Peyer's patch (tissue), 4 donors: ENCODE measurements at regions not wholly inside any gene's neighbourhood (a gene's known extent, or its start where the extent isn't known, plus 50 kb on each side); places are given as distances from the start of the nearest gene placed in this dataset.
"Not testable (repeated sequence)": the region's sequence is repeated elsewhere in the genome, so short reads cannot be mapped to it uniquely, and the experiment has no call there.

ENCODE experiments used
- DNase-seq, 3 donors: peaks; one replicate each; pipeline ENCODE4 v3.0.0-alpha.2; 2017 to 2019
- H3K27ac ChIP-seq, 4 donors: fragments of 200-600 bp; sonication (generic); one replicate each; pipeline ENCODE4 v1.5.1; 2016 to 2019
- H3K27me3 ChIP-seq, 2 donors: fragments of 200-600 bp; sonication (generic); one replicate each; pipeline ENCODE4 v1.5.1; 2019
- H3K36me3 ChIP-seq, 3 donors: fragments of 200-600 bp; sonication (generic); one replicate each; pipeline ENCODE4 v1.5.1; 2016 to 2019
- H3K4me1 ChIP-seq, 4 donors: fragments of 200-600 bp; sonication (generic); one replicate each; pipeline ENCODE4 v1.5.1; 2016 to 2019
- H3K4me3 ChIP-seq, 4 donors: fragments of 200-600 bp; sonication (generic); 1 replicate in 3 of 4; 2 replicates in 1 of 4; pipeline ENCODE4 v1.5.1; 2016 to 2019; ENCODE audit warnings: mild to moderate bottlenecking in 1 of 4
- H3K9me3 ChIP-seq, 4 donors: fragments of 200-600 bp; sonication (generic); one replicate each; pipeline ENCODE4 v1.5.1; 2016 to 2019; ENCODE audit warnings: mild to moderate bottlenecking in 1 of 4
- POLR2A ChIP-seq, 2 donors: fragments of 450-650 bp; IDR thresholded peaks; one replicate each; pipeline ENCODE4 v1.5.1; 2017; ENCODE audit warnings: antibody characterized with exemption in 2 of 2, mild to moderate bottlenecking in 2 of 2, moderate library complexity in 2 of 2
- TF ChIP-seq, protein P1 (sequence below), 6 experiments: fragments of 450-650 bp in 4 of 6; fragments of 200-600 bp in 2 of 6; sonication (generic) in 1 of 6; IDR thresholded peaks; one replicate each; pipeline ENCODE4 v1.5.1; 2017 to 2019; ENCODE audit warnings: antibody characterized with exemption in 6 of 6, mild to moderate bottlenecking in 3 of 6, moderate library complexity in 1 of 6

DNA sequence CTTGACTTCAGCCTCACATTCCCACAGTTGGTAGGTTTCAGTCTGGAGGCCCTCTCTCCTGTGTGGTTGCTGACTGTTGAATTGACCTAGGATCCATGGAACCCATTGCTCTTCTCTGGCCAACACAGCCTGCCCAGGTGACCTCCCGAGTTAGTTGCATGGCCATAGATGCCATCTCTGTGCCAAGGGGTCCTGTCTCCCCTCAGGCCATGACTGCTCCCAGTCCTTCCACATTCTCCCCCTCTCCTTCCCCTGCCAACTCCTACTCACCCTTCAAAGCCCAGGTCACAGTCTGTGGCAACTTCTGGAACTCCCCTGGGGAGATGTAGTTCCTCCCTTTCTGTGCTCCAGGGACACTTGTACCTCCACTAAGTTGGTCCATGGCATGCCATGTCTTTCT lies 67.3 kb upstream of the GRB10 start:
- no peak for TF ChIP-seq POLR2A (IDR thresholded peaks at IDR 0.05)
- TF ChIP-seq, protein P1, sequence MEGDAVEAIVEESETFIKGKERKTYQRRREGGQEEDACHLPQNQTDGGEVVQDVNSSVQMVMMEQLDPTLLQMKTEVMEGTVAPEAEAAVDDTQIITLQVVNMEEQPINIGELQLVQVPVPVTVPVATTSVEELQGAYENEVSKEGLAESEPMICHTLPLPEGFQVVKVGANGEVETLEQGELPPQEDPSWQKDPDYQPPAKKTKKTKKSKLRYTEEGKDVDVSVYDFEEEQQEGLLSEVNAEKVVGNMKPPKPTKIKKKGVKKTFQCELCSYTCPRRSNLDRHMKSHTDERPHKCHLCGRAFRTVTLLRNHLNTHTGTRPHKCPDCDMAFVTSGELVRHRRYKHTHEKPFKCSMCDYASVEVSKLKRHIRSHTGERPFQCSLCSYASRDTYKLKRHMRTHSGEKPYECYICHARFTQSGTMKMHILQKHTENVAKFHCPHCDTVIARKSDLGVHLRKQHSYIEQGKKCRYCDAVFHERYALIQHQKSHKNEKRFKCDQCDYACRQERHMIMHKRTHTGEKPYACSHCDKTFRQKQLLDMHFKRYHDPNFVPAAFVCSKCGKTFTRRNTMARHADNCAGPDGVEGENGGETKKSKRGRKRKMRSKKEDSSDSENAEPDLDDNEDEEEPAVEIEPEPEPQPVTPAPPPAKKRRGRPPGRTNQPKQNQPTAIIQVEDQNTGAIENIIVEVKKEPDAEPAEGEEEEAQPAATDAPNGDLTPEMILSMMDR (IDR thresholded peaks at IDR 0.05): no peak
- Histone ChIP-seq H3K4me3 (no peak overlapping the region), H3K36me3 (no peaks in the 10 kb centered on the region), H3K4me1 (no peaks in the 10 kb centered on the region), H3K27ac (no peak overlapping the region), H3K27me3 (no peaks in the 10 kb centered on the region), H3K9me3 (no peaks in the 10 kb centered on the region)
- DNase-seq: no peak

DNA sequence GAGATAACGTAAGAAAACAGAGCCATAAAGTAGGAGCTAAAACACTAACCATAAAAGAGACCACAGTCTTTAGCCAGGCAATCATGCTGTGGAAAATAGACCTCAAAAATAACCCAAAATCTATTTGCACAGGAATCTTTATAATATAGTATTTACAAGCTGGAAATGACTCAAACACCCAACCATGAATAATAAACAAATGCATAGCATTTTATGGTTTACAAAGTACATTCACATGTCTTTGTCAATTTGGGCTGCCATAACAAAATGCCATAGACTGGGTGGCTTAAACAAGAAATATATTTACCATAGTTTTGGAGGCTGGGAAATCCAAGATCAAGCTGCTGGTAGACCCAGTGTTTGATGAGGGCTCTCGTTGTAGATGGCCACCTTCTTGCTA lies 65.5 kb upstream of the GRB10 start:
- no peak overlapping the region for H3K4me3 ChIP-seq
- H3K27me3 ChIP-seq: no peaks in the 10 kb centered on the region
- TF ChIP-seq, protein P1 (IDR thresholded peaks at IDR 0.05): no peak
- no peak for TF ChIP-seq POLR2A (IDR thresholded peaks at IDR 0.05)
- no peaks in the 10 kb centered on the region for H3K36me3 ChIP-seq
- no peaks in the 10 kb centered on the region for H3K4me1 ChIP-seq
- no peak overlapping the region for H3K27ac ChIP-seq
- no peak for DNase-seq
- no peaks in the 10 kb centered on the region for H3K9me3 ChIP-seq

DNA sequence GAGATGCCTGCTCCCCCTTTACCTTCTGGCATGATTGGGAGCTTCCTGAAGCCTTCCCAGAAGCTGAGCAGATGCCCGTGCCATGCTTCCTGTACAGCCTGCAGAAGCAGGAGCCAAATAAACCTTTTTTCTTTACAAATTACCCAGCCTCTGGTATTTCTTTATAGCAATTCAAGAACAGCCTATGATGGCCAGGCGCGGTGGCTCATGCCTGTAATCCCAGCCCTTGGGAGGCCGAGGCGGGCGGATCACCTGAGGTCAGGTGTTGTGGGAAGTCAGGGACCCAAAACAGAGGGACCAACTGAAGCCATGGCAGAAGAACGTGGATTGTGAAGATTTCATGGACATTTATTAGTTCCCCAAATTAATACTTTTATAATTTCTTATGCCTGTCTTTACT lies 62.2 kb upstream of the GRB10 start:
- not testable (repeated sequence) for H3K4me3 ChIP-seq, DNase-seq, H3K36me3 ChIP-seq, H3K4me1 ChIP-seq, H3K27me3 ChIP-seq, H3K27ac ChIP-seq, H3K9me3 ChIP-seq

DNA sequence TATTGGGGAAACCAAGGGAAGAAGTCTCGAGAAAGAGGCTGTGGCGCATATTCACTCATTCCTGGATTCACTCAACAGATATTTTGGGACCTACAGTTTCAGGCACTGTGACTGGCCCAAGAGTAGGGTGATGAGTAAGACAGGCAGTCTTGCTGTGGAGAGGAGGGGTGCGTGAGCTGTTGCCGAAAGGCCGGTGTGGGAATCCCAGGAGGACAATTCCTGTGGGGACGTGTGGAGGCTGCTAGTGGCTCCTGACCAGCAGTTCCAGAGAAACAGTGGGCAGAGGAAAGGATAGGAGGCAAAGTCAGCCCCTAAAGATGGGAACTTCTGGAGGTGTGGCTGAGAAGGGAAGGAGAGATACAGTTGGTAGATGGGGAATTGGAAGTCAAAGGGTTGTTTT lies 59.3 kb upstream of the GRB10 start:
- Histone ChIP-seq H3K27me3 (no peaks in the 10 kb centered on the region), H3K9me3 (no peaks in the 10 kb centered on the region), H3K27ac (no peak overlapping the region), H3K4me1 (no peaks in the 10 kb centered on the region), H3K36me3 (no peaks in the 10 kb centered on the region), H3K4me3 (no peak overlapping the region)
- TF ChIP-seq, protein P1 (IDR thresholded peaks at IDR 0.05): no peak
- TF ChIP-seq POLR2A (IDR thresholded peaks at IDR 0.05): no peak
- DNase-seq: no peak

DNA sequence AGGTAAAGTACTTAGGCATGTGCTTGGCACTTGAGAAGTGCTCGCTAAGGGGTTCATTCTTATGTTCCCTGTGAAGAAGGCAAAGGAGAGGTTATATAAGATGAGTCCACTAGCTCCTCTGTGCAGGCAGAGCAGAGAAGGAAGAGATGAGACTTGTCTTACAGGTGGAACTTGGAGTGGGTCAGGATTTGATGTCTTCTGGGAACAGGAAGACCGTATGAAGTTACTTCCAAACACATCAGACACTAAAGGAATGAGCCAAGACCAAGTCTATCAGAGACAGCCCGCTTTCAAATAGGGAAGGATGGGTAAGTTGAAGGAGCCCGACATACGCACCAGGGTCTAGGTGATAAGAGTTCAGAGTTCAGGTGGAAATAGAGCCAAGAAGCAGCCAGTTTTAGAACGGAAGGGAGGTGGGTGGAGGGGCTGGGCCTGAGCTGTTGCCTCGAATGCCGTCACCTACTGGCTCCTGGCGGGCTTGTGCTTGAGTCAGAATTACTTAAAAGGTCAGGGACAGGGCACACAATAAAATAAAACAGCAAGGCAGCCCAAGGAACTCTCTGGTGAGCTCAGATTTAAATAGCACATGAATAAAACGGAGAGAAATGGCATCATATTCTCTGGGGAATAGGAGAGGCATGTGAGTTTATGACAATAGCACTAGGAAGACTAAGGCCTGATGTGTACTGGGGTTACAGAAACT lies 56.1 kb upstream of the GRB10 start:
- no peak for DNase-seq
- Histone ChIP-seq H3K4me3 (no peak overlapping the region), H3K36me3 (no peaks in the 10 kb centered on the region), H3K27ac (no peak overlapping the region), H3K4me1 (no peaks in the 10 kb centered on the region), H3K27me3 (no peaks in the 10 kb centered on the region), H3K9me3 (no peaks in the 10 kb centered on the region)
- TF ChIP-seq POLR2A (IDR thresholded peaks at IDR 0.05): no peak
- TF ChIP-seq, protein P1 (IDR thresholded peaks at IDR 0.05): no peak

DNA sequence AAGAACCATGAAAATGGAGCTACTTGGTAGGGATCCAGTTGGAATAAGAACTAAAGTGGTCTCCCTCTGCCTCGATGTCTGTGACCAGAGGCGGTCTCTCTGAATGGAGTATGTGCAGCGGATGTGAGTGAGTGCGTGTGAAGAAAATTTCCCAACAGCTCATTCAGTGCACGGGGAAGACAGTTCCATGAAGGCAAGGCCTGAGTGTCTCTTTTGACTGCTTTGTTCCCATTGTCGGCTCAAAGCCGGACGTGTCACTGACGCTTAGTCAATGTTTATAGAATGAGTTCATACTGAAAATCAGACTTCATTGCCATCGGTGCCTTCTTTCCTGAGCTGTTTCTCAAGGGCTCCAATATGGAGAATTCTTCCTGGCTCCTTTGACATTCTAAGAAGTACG lies 55.3 kb upstream of the GRB10 start:
- H3K27me3 ChIP-seq: no peaks in the 10 kb centered on the region
- no peak overlapping the region for H3K4me3 ChIP-seq
- DNase-seq: no peak
- no peaks in the 10 kb centered on the region for H3K36me3 ChIP-seq
- no peaks in the 10 kb centered on the region for H3K4me1 ChIP-seq
- no peaks in the 10 kb centered on the region for H3K9me3 ChIP-seq
- TF ChIP-seq POLR2A (IDR thresholded peaks at IDR 0.05): no peak
- TF ChIP-seq, protein P1 (IDR thresholded peaks at IDR 0.05): no peak
- H3K27ac ChIP-seq: no peak overlapping the region
